GM23338 (cell line): ENCODE measurements at regions not wholly inside any gene's neighbourhood (a gene's known extent, or its start where the extent isn't known, plus 50 kb on each side); places are given as distances from the start of the nearest gene placed in this dataset.

ENCODE experiments used
- ATAC-seq: fragments of 200-7000 bp; cut with Tn5 transposase; 3 replicates; pipeline ENCODE4 v1.9.1; 2020
- DNase-seq: peaks from one replicate; pipeline ENCODE4 v3.0.0-alpha.2; 2015; ENCODE audit warnings: low spot score
- H2AFZ ChIP-seq: fragments of 200-600 bp; sonication (generic); 2 replicates; pipeline ENCODE4 v1.8.0; 2016; ENCODE audit warnings: antibody characterized with exemption, mild to moderate bottlenecking, moderate library complexity
- H3F3A ChIP-seq: fragments of 200-600 bp; sonication (generic); replicated peaks from 2 replicates; pipeline ENCODE4 v1.8.0; 2017; ENCODE audit warnings: antibody characterized with exemption, mixed run types, low read depth
- H3K27ac ChIP-seq: fragments of 200-600 bp; sonication (generic); 2 replicates; pipeline ENCODE4 v1.6.1; 2016; ENCODE audit warnings: low read depth
- H3K27me3 ChIP-seq: fragments of 200-600 bp; sonication (generic); 2 replicates; pipeline ENCODE4 v1.8.0; 2016; ENCODE audit warnings: mild to moderate bottlenecking, mixed run types, moderate library complexity; ENCODE audit not compliant: insufficient read depth
- H3K36me3 ChIP-seq: fragments of 200-600 bp; sonication (generic); 2 replicates; pipeline ENCODE4 v1.8.0; 2016; ENCODE audit warnings: mild to moderate bottlenecking; ENCODE audit not compliant: insufficient read depth
- H3K4me1 ChIP-seq: fragments of 200-600 bp; sonication (generic); 2 replicates; pipeline ENCODE4 v1.8.0; 2016; ENCODE audit warnings: mild to moderate bottlenecking, moderate library complexity; ENCODE audit not compliant: insufficient read depth
- H3K4me2 ChIP-seq: fragments of 200-600 bp; sonication (generic); 2 replicates; pipeline ENCODE4 v1.7.1; 2017; ENCODE audit warnings: mixed run types
- H3K4me3 ChIP-seq: fragments of 200-600 bp; sonication (generic); 2 replicates; pipeline ENCODE4 v1.6.1; 2016; ENCODE audit warnings: mixed run types
- H3K79me2 ChIP-seq: fragments of 200-600 bp; sonication (generic); replicated peaks from 2 replicates; pipeline ENCODE4 v1.8.0; 2017; ENCODE audit warnings: mild to moderate bottlenecking; ENCODE audit not compliant: insufficient read depth
- H3K9me2 ChIP-seq: fragments of 200-600 bp; sonication (generic); 2 replicates; pipeline ENCODE4 v1.8.0; 2017; ENCODE audit not compliant: insufficient read depth
- H4K20me1 ChIP-seq: fragments of 200-600 bp; sonication (generic); replicated peaks from 2 replicates; pipeline ENCODE4 v1.8.0; 2017; ENCODE audit warnings: mild to moderate bottlenecking; ENCODE audit not compliant: insufficient read depth
- H3K27ac Mint-ChIP-seq: 2 replicates; pipeline ENCODE4 v1.8.0; 2020; ENCODE audit warnings: inconsistent platforms, mild to moderate bottlenecking, moderate library complexity, mixed read lengths
- H3K27me3 Mint-ChIP-seq: 3 replicates; pipeline ENCODE4 v1.8.0; 2022; ENCODE audit warnings: low read depth, mild to moderate bottlenecking, moderate library complexity, mixed read lengths, inconsistent platforms; ENCODE audit not compliant: insufficient read depth, poor library complexity
- H3K36me3 Mint-ChIP-seq: 3 replicates; pipeline ENCODE4 v1.8.0; 2021; ENCODE audit warnings: low read depth, mild to moderate bottlenecking, inconsistent platforms, moderate library complexity, mixed read lengths
- H3K4me1 Mint-ChIP-seq: 3 replicates; pipeline ENCODE4 v1.8.0; 2020; ENCODE audit warnings: mild to moderate bottlenecking, inconsistent platforms, mixed read lengths
- H3K4me3 Mint-ChIP-seq: 3 replicates; pipeline ENCODE4 v1.8.0; 2021; ENCODE audit warnings: moderate library complexity, mild to moderate bottlenecking, inconsistent platforms, mixed read lengths
- H3K9me3 Mint-ChIP-seq: 3 replicates; pipeline ENCODE4 v1.8.0; 2020; ENCODE audit warnings: moderate library complexity, mild to moderate bottlenecking, inconsistent platforms, mixed read lengths
- CREB1 ChIP-seq: fragments of 250-450 bp; sonication (Bioruptor Pico); IDR thresholded peaks from 2 replicates; pipeline ENCODE4 v1.5.0; 2020; ENCODE audit warnings: low read depth, mild to moderate bottlenecking, moderate library complexity
- CTCF ChIP-seq, 2 experiments: fragments of 200-600 bp in 1 of 2; sonication (generic) in 1 of 2; conservative IDR thresholded peaks; 2 replicates each; pipeline versions ENCODE4 v1.5.1 to v1.6.1; 2016 to 2017; ENCODE audit warnings: antibody characterized with exemption in 2 of 2, low read depth in 2 of 2, mild to moderate bottlenecking in 2 of 2, moderate library complexity in 1 of 2
- ETS1 ChIP-seq: IDR thresholded peaks from 2 replicates; pipeline ENCODE4 v1.6.1; 2016; ENCODE audit warnings: antibody characterized with exemption
- EZH2 ChIP-seq: fragments of 200-600 bp; sonication (generic); IDR thresholded peaks from one replicate; pipeline ENCODE4 v1.8.0; 2017; ENCODE audit warnings: antibody characterized with exemption, mild to moderate bottlenecking, low read depth; ENCODE audit not compliant: unreplicated experiment
- EZH2phosphoT487 ChIP-seq: fragments of 200-600 bp; sonication (generic); IDR thresholded peaks from one replicate; pipeline ENCODE4 v1.8.1; 2018; ENCODE audit warnings: antibody characterized with exemption; ENCODE audit not compliant: unreplicated experiment
- JUNB ChIP-seq: IDR thresholded peaks from one replicate; pipeline ENCODE4 v1.6.1; 2016; ENCODE audit warnings: antibody characterized with exemption; ENCODE audit not compliant: unreplicated experiment
- NANOG ChIP-seq: IDR thresholded peaks from 2 replicates; pipeline ENCODE4 v1.6.1; 2016; ENCODE audit warnings: antibody characterized with exemption, borderline replicate concordance
- POLR2AphosphoS5 ChIP-seq: IDR thresholded peaks from 2 replicates; pipeline ENCODE4 v1.6.1; 2016; ENCODE audit warnings: antibody characterized with exemption, low read depth
- REST ChIP-seq: IDR thresholded peaks from one replicate; pipeline ENCODE4 v1.6.1; 2018; ENCODE audit warnings: antibody characterized with exemption; ENCODE audit not compliant: unreplicated experiment
- STAT1 ChIP-seq: IDR thresholded peaks from one replicate; pipeline ENCODE4 v1.6.1; 2016; ENCODE audit warnings: antibody characterized with exemption; ENCODE audit not compliant: unreplicated experiment
- ZNF114 ChIP-seq: fragments of 250-450 bp; sonication (Bioruptor Pico); IDR thresholded peaks from 2 replicates; pipeline ENCODE4 v1.5.0; 2020; ENCODE audit warnings: mild to moderate bottlenecking, moderate library complexity
- ZNF331 ChIP-seq: fragments of 250-450 bp; sonication (Bioruptor Pico); IDR thresholded peaks from 2 replicates; pipeline ENCODE4 v1.5.0; 2020; ENCODE audit warnings: low read depth, mild to moderate bottlenecking, moderate library complexity
- ZNF462 ChIP-seq: fragments of 250-450 bp; sonication (Bioruptor Pico); IDR thresholded peaks from 2 replicates; pipeline ENCODE4 v1.5.0; 2020; ENCODE audit warnings: mild to moderate bottlenecking, moderate library complexity

- ATAC-seq (no peak), DNase-seq (no peak)
- H3K27me3 Mint-ChIP-seq: peaks cover 2% of the 10 kb centered on the region
- Histone ChIP-seq H3K27me3 (no peaks in the 10 kb centered on the region), H3K4me3 (no peak overlapping the region), H3K4me2 (no peak overlapping the region), H3K27ac (no peak overlapping the region), H3K4me1 (no peaks in the 10 kb centered on the region), H3K9me2 (peaks cover 10% of the 10 kb centered on the region; the same call in 1 of the 2 replicates), H3K36me3 (no peaks in the 10 kb centered on the region), H2AFZ (no peak overlapping the region), H3F3A (no peaks in the 10 kb centered on the region), H3K79me2 (no peaks in the 10 kb centered on the region), H4K20me1 (no peaks in the 10 kb centered on the region)
- TF ChIP-seq EZH2: no peak
- TF ChIP-seq CREB1 (CRISPR knock-in tag): no peak
- no peak for TF ChIP-seq ZNF462 (CRISPR knock-in tag)
- TF ChIP-seq ETS1: no peak
- TF ChIP-seq JUNB: no peak
- TF ChIP-seq REST: no peak
- TF ChIP-seq STAT1: no peak
- TF ChIP-seq NANOG: no peak
- no peak for TF ChIP-seq ZNF114 (CRISPR knock-in tag)
- TF ChIP-seq POLR2AphosphoS5: no peak
- no peak for TF ChIP-seq CTCF (conservative IDR thresholded peaks at IDR 0.05; ENCODE audit: low read depth in 2 of 2)
- no peak for TF ChIP-seq ZNF331 (CRISPR knock-in tag)
- no peak for TF ChIP-seq EZH2phosphoT487
- peaks cover 4% of the 10 kb centered on the region; the same call in 2 of the 3 replicates for H3K9me3 Mint-ChIP-seq
- H3K27ac Mint-ChIP-seq: no peak overlapping the region
- no peak overlapping the region for H3K4me3 Mint-ChIP-seq
- H3K36me3 Mint-ChIP-seq: no peaks in the 10 kb centered on the region
- H3K4me1 Mint-ChIP-seq: peaks cover 3% of the 10 kb centered on the region; the same call in 1 of the 3 replicates
Observed at GRCh38 chr21:38202811-38203210, 54.0 kb upstream of the KCNJ15 start.
